ENCODE measurements at regions not wholly inside any gene's neighbourhood (a gene's known extent, or its start where the extent isn't known, plus 50 kb on each side); places are given as distances from the start of the nearest gene placed in this dataset.

DNA sequence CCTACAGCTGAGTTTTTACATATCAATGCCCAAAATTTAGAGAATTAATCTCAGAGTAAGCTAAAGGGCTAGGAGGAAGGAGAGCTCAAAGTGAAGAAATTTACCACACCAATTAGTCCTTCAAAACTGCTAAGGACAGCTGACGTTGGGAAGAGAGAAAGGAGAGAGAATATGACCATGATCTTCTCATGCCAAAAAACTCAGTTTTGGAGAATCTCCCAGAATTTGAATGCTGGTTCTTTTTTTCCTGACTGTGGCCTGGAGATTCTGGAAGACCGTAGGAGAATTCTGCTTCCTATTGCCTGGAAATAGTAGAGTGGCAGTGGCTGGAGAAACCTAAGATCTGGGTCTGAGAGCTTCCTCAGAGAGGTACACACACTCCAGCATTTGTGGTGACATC is 834.4 kb upstream of the SLIT2 start:
- no peak for DNase-seq (ENCODE audit: low spot score)

DNA sequence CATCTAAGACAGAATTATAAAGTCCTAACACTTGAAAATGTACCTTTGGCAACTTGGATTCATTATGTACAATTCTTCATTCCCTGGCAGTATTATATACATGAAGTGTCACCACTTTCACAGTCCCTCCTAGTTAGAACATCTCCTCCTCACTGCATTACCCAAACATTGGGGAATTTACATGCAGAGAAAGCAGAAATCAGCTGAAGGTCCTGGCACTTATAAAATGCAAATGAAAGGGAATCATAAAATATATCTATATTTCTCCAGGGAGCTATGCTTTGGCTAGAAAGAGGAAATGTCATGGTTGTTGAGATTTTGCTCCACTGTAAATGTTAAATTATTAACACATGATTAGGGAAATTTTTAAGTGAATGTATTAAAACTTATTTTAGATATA is 835.6 kb upstream of the SLIT2 start:
- DNase-seq (ENCODE audit: low spot score), result no peak

DNA sequence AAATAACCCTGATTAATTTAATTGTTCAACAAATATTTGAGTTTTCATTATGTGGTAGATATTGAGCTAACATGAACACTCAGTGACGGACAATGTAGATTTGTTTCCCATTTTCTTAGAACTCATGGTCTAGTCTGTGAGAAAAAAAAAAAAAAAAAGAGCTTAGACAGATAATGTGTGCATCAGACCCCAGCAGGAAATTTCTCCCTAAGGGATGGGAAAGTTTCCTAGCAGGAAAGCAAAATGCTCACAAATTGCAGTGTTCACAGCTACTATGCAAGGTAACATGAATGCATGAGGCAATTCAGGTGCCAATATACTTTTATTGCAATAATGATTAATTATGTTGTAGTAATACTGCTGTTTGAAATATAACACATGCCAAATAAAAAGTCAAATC is 843.2 kb upstream of the SLIT2 start:
- no peak for DNase-seq (ENCODE audit: low spot score)

DNA sequence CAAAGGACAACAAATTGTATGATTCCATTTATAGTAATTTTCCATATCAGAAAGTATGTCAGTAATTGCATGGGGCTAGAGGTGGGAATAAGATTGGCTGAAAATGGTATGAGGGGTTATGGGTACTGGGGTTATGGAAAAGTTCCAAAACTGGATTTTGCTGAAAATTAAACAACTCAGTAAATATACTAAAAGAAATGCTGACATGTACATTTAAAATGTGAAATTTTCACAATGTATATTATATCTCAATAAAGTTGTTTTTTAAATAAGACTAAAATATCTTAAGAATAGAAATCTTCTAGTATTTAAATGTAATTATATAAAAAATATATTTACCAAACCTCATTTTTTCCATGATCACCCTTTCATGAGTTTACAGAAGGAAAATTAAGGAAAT is 844.9 kb upstream of the SLIT2 start:
- DNase-seq (ENCODE audit: low spot score), result no peak

DNA sequence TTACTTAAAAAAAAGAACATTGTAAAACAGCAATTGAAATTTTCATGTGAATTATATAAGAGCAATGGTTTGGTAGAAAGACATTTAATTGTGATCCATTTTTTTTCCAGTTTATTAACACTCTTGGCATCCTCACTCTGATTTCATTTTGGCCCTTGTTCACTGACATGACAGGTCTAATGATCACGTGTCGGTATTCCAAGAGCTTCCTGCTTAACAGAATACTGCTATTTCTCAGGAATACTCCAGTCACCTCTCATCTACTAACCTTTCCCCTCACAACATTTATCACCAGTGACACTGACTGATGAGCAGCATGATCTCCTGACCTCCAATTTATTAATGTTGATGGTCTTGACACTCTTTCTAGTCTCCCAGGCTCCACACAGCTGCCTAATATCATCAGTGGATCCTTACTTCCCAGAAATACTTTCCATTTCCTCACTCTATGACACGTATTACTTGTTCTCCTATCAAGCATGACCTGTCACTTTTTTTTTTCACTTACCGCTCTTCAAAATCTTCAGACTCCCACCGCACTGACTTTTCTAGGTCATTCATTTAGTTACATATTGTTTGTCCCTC is 847.8 kb upstream of the SLIT2 start:
- DNase-seq (ENCODE audit: low spot score), result no peak

DNA sequence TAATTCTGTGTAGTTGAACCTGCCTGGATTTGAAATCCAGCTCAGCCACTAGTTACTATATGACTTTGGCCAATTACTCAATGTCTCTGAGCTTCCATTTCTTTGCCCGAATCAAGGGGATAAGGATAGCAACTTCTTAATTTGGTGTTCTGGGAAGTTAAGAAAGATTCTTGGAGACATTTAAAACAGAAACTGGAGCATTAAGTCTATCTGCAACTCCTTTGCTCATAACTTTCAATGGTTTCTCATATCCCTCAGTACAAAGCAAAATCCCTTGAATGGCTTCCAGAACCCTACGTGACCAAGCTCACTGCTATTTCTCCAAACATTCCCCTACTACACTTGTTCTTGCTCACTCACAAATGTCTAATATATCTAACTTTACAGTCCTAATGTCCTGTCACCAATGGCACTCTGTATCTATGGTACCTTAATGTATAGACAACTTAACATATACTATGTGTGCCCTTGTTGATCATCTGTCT is 849.1 kb upstream of the SLIT2 start:
- DNase-seq (ENCODE audit: low spot score), result no peak

DNA sequence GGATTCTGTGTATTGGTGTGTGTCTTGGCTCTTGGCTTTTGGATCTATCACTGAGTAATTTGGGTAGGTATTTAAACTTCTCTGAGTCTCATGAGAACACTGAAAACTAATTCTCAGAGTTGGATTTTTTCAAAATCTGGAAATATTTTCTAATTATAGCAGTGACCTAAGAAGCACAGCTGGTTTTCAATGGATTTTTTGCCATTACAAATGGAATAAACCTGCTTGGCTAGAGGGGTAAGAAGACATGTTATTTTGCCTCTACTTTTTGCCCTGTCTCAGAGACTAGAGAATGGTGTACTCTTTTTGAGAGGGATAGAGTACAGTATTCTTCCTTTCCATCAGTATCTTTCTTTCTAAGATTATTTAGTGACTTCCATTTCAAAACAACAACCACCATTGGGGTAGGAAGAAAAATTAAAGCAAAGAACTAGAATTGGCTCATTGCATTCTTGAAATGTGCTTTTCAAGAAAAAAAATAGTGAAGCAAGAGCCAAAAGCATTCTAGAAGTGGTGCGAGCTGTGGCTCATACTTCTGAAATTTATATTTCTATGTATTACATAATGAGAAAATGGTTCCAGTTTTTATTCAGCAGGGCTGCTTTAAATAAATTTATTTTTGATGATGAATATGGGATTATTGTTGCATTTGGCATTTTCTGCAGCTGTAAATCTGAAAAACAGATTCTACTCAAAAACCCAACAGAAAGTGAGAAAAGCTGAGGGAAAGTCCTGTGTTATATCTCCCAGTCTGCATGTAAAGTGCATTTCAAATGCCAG is 850.2 kb upstream of the SLIT2 start:
- DNase-seq (ENCODE audit: low spot score), result no peak

DNA sequence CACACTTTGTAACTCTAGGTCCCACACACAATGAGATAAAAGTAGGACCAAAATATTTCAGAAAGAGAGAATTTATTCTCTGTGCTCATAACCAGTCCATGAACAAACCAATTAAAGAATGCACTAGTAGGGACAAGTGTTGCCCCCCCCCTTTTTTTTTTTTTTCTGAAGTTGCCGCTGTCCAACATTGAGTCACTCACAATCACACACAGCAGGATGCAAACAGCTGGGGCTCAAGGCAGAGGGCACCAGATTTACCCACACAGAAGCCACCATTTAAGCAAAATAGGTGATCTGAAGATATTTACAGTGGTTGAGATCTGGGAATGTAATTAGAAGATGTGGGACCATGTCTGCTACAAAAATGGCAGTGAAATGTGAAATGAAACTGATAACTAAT is 850.9 kb upstream of the SLIT2 start:
- no peak for DNase-seq (ENCODE audit: low spot score)

DNA sequence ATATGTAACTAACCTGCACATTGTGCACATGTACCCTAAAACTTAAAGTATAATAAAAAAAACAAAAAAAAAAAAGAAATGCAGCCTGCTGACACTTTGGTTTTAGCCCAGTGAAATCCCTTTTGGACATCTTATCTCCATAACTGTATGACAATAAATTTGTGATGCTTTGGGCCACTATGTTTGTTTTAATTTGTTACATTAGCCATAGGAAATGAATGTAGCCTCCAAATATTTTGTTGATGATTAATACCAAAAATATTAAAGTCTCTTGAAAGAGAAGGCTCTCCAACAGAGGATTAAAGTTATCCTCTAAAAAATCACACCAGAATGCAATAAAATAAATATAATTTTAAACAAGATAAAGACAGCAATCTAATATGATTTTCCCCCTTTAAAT is 852.7 kb upstream of the SLIT2 start:
- DNase-seq (ENCODE audit: low spot score), result no peak

DNA sequence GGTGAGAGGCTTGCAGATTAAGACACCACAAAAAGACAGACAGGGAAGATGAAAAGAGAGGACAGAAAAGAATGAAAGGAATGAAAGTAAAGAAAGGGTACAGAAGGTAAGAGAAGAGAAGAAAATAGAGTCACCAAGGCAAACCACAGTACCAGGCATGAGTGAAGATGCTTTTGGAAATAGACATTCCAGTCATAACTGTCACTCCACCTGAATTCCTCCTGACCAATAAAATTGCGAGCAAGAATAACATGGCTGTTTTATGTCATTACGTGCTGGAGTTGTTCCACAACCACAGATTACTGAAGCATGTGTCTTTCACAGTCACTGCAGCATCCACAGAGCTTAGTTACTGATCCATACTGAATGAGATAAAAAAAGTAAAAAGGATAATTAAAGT is 864.9 kb upstream of the SLIT2 start:
- DNase-seq (ENCODE audit: low spot score), result no peak

DNA sequence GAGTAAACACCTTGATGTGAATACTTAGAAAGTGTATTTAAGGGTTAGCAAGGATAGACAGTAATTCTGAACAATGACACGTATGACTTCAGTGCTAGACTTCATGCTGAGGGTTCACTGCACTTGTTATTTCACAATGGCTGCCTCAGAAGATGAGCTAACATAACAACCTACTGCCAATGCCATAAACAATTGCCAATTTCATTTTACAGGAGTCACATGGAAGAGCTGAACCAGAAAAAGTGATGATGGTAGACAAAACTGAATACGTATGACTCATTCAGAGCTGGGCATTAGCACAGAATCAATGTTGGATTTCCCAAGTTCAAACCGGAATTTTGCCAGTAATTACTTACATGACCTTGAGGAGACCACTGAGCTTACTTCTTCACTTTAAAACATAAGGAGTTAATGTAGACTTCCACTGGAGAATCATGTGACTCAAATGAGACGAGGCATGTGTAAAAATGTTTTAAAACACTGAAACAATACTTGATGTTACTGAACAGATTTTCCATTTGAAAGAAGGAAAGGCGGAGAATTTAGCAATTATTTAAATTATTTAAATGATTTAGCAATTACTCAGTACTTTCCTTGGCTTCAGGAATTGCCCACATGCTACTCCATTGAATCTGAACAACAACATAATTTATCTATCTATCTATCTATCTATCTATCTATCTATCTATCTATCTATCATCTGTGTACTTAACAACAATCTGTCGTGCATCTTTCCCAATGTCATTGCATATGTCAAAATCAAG is 868.5 kb upstream of the SLIT2 start:
- DNase-seq (ENCODE audit: low spot score), result no peak

DNA sequence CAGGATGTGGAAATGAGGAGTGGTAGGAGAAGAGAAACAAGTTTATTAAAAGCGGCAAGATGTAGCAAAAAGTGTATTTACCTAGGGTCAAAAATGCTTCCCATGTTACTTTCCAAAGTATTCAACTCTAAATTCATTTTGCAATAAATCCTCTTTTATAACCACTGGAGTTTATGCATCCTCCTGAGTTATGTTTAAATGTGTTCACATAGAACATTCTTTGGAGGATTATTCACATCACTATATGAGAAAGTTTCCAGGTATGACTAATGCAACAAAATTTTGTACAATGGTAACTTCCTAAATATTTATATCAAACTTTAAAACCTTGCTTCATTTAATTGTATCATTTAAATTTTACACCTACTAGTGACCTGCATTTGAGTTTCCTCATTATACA is 870.6 kb upstream of the SLIT2 start:
- DNase-seq (ENCODE audit: low spot score), result no peak

DNA sequence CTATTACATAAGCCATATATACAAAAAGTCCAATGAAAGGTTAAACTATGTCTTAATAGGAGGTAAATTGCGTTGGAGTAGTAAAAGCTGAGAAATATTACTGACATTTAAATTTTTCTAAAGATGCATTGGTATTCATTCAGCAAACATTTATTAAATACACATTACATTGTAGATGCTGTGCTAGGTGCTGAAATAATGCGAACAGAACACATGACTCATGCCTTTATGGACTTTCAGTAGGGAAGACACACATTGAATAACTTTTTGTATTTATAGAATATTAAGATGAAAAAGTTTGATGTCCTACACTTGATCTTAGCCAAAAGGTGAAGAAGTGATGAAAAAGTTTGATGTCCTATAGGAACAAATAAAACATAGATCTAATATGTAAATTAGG is 871.1 kb upstream of the SLIT2 start:
- no peak for DNase-seq (ENCODE audit: low spot score)

DNA sequence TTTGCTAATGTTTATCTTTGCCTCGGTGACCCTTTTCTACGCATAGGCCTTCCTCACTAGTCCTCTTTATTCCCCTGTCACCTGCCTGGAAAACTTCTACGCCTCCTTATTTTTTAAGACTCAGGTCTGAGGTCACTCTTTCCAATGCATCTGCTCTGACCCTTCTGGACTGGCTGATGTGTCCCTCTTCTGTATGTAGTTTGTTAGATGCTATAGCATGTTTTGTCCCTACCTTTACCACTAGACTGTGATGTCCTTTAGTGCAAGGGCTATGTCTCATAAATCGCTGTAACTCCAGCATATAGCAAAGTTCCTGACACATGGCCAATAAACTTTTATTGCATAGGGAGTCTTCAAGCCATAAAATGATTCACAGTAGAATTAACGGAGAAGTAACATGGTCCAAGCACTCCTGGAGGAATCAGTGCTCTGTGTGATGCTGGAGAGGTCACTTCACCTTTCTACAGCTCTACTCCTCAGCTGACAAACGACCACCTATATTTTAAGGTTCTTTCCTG is 872.5 kb upstream of the SLIT2 start:
- DNase-seq (ENCODE audit: low spot score), result no peak

DNA sequence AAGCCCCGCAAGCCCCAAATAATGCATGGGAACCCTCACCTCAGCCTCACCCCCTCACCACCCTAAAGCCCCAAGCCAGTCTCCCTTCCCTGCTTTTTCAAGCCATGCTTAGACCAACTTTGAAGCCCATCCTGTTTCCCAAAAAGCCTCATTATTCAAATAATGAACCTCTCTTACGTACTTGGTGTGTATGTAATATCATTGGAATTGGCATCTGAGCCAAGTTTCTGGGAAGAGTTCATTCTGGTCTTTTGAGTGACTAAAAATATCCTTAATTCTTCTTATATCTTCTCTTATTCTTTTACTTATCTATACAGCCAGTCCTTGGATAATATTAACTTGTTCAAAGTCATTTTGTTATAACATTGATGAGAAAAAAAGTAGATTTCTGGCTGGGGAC is 875.8 kb upstream of the SLIT2 start:
- DNase-seq (ENCODE audit: low spot score), result no peak

DNA sequence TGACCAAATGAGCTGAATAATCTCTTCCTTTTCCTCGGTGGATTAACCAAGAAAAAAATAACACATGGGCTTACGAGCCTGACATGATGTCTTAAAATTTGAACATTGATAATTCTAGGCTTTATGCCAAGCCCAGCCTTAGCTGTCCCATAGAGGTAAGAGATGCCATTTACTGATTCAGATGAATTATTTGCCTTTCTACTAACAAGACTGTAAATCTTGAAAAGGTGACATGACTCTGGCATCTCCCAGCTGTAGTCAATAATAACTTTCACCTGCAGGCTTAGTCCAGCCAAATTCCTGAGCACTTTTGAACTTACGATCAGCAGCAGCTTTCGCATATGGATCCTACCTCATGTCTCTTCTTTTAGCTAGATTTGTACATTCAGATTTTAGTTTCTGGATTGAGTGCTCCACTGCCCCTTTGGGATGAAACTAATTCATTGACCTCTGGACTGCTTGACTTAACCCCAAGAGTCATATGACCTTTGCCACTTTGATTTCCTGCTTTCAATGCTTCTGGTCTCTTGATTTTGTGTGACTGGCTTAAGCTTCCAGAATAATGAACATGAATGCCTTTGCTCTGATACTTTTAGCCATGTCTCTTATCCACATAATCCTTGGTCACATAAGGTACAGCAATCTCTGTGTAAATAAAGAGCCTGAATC is 876.4 kb upstream of the SLIT2 start:
- DNase-seq (ENCODE audit: low spot score), result no peak

DNA sequence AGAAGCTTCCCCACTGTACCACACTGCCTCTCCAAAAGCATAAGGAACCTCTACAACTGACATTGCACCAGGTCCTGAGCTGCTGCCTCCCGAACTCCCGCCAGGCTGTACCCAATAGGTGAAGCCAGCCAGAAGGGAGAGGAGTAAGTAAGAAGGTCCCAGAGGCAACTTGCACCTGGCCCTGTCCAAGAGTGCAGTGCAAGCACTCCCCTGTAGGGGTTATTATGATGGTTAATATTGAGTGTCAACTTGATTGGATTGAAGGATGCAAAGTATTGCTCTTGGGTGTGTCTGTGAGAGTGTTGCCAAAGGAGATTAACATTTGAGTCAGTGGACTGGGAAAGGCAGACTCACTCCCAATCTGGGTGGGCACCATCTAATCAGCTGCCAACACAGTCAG is 879.3 kb upstream of the SLIT2 start:
- no peak for DNase-seq (ENCODE audit: low spot score)

DNA sequence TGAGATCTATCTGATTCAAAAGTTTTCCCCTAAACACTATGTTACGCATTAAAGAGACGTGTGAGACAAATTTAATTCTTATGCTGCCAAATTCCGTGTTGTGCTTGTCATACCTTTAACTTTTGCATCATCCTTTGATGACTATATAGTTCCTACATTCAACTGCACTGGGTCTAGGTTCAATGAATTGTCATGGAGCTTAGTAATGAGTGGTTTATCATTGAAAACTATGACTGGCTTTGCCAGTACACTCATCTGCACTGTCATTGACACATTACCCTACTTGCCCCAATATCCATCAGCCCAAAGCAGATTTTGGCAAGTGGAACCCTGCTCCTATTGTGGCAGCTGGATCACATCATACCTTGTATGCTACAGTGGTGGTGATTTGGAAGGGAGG is 882.9 kb upstream of the SLIT2 start:
- DNase-seq (ENCODE audit: low spot score), result no peak

DNA sequence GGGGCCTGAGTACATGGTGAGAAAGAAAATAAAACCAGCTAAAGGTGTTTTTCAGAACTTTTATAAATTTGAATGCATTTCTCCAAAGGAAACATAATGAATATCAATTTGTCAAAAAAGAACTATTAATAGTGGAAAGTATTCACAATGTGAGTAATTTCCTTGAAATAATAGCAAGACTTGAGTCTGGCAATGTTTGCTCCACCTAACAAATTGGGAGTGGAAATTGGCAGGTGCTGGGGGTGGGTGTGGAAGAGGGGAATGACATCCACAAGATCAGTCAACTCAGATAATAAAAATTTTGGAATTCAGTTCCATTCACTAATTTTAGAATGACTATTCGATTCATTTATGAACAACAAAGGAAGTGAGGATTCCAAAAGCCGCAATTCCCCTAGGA is 884.8 kb upstream of the SLIT2 start:
- no peak for DNase-seq (ENCODE audit: low spot score)

DNA sequence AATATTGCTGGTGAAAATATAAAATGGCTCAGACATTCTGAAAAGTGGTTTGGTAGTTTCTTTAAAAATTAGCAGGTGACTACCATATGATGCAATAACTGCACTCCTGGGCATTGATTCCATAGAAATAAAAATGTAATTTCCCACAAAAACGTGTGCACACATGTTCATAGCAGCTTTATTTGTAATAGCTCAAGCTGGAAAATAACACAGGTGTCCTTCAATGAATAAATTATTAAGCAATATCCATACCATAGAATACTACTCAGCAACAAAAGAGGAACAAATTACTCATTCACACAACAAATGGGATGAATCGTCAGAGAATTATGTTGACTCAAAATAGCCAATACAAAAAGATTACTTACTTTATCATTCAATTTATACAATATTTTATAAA is 893.7 kb upstream of the SLIT2 start:
- DNase-seq (ENCODE audit: low spot score), result no peak

DNA sequence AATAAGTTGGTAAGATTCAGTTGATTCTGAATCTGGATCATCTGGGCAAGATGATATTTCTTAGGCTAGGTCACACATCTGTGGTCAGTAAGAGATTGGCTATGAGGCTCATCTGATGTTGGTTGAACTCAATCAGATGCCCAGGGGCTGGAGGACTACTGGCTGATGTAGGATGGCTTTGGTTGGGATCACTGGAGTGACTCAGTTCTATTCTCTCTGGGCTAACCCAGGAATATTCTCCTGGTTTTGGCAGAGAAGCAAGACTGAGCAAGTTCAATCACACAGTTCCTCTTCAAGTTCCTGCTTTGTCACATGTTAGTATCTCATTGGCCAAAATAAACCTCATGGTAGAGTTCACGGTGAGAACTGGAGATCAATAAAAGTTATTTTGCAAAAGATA is 902.3 kb upstream of the SLIT2 start:
- no peak for DNase-seq (ENCODE audit: low spot score)

DNA sequence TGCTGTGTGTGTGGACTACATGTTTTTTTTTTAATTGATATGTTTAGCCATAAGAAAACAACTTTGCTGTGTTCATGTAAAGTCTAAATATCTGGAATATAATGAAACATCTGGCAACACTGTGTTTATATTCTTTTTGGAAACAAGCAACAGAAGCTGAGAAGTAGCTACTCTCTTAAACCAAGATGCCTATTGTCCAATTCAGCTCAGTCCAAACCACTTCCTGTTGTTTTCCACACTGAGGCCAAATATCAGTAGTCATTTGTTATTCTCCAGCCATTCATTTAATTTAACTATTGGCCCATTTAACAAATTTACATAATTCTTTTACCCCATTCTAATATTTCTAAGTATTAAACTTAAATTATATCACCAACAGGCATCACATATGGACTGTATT is 903.0 kb upstream of the SLIT2 start:
- no peak for DNase-seq (ENCODE audit: low spot score)

Measured in HT-29 (cell line).